A549 (cell line): ENCODE measurements at regions not wholly inside any gene's neighbourhood (a gene's known extent, or its start where the extent isn't known, plus 50 kb on each side); places are given as distances from the start of the nearest gene placed in this dataset.
"Not testable (repeated sequence)": the region's sequence is repeated elsewhere in the genome, so short reads cannot be mapped to it uniquely, and the experiment has no call there.

ENCODE experiments used
- EP300 ChIP-seq, 2 experiments: fragments of >200 bp; sonication (Bioruptor Twin); formaldehyde crosslinking; IDR thresholded peaks; 2 replicates in 1 of 2; 3 replicates in 1 of 2; pipeline ENCODE4 v1.6.1; 2016 to 2017
- ESRRA ChIP-seq: fragments of 150-350 bp; IDR thresholded peaks from 2 replicates; pipeline ENCODE4 v1.6.1; 2014; ENCODE audit warnings: mild to moderate bottlenecking, low read length, borderline replicate concordance
- SMC3 ChIP-seq: fragments of >200 bp; sonication (Bioruptor Twin); formaldehyde crosslinking; IDR thresholded peaks from 3 replicates; pipeline ENCODE4 v1.6.1; 2018; ENCODE audit warnings: inconsistent platforms
- TF ChIP-seq, protein P1 (sequence below): IDR thresholded peaks from 2 replicates; pipeline ENCODE4 v1.6.1; 2012
- TF ChIP-seq, protein P2 (sequence below): fragments of >200 bp; sonication (Bioruptor Twin); formaldehyde crosslinking; IDR thresholded peaks from 3 replicates; pipeline ENCODE4 v1.5.1; 2016

DNA sequence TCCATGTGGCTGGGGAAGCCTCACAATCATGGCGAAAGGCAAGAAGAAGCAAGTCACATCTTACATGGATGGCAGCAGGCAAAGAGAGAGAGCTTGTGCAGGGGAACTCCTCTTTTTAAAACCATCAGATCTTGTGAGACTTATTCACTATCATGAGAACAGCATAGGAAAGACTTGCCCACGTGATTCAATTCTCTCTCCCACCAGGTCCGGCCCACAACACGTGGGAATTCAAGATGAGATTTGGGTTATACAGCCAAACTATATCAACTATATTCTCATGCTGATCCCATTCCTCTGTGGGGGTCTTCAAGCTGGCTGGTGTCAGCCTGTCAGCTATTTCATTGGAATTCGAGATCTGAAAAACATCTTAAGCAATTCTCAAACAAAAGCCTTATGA is 56.7 kb upstream of the RBM24 start:
- not testable (repeated sequence) for TF ChIP-seq EP300 (IDR thresholded peaks at IDR 0.05); SMC3; ESRRA
- TF ChIP-seq, protein P1, sequence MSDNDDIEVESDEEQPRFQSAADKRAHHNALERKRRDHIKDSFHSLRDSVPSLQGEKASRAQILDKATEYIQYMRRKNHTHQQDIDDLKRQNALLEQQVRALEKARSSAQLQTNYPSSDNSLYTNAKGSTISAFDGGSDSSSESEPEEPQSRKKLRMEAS = not testable (repeated sequence)
- TF ChIP-seq, protein P2, sequence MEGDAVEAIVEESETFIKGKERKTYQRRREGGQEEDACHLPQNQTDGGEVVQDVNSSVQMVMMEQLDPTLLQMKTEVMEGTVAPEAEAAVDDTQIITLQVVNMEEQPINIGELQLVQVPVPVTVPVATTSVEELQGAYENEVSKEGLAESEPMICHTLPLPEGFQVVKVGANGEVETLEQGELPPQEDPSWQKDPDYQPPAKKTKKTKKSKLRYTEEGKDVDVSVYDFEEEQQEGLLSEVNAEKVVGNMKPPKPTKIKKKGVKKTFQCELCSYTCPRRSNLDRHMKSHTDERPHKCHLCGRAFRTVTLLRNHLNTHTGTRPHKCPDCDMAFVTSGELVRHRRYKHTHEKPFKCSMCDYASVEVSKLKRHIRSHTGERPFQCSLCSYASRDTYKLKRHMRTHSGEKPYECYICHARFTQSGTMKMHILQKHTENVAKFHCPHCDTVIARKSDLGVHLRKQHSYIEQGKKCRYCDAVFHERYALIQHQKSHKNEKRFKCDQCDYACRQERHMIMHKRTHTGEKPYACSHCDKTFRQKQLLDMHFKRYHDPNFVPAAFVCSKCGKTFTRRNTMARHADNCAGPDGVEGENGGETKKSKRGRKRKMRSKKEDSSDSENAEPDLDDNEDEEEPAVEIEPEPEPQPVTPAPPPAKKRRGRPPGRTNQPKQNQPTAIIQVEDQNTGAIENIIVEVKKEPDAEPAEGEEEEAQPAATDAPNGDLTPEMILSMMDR = not testable (repeated sequence)
